BE2C (cell line): ENCODE measurements at regions not wholly inside any gene's neighbourhood (a gene's known extent, or its start where the extent isn't known, plus 50 kb on each side); places are given as distances from the start of the nearest gene placed in this dataset.

ENCODE experiments used
- DNase-seq: peaks from one replicate; pipeline ENCODE4 v3.0.0-alpha.2; 2020
- H3K27me3 ChIP-seq: fragments of 250-450 bp; sonication (Bioruptor Pico); 2 replicates; pipeline ENCODE4 v1.5.1; 2020; ENCODE audit warnings: mild to moderate bottlenecking
- H3K36me3 ChIP-seq: fragments of 250-450 bp; sonication (Bioruptor Pico); 2 replicates; pipeline ENCODE4 v1.5.1; 2020; ENCODE audit warnings: mild to moderate bottlenecking
- H3K4me1 ChIP-seq: fragments of 250-450 bp; sonication (Bioruptor Pico); 2 replicates; pipeline ENCODE4 v1.5.1; 2020
- H3K4me3 ChIP-seq: 2 replicates; pipeline ENCODE4 v1.5.1; 2011; ENCODE audit warnings: low read depth, low read length
- H3K9me3 ChIP-seq: fragments of 250-450 bp; sonication (Bioruptor Pico); 2 replicates; pipeline ENCODE4 v1.5.1; 2020
- TF ChIP-seq, protein P1 (sequence below): IDR thresholded peaks from 2 replicates; pipeline ENCODE4 v1.5.1; 2012; ENCODE audit warnings: mild to moderate bottlenecking, low read depth, low read length

- Histone ChIP-seq H3K4me1 (no peaks in the 10 kb centered on the region), H3K27me3 (no peaks in the 10 kb centered on the region), H3K9me3 (no peaks in the 10 kb centered on the region), H3K4me3 (no peak overlapping the region), H3K36me3 (no peaks in the 10 kb centered on the region)
- DNase-seq = no peak
- TF ChIP-seq, protein P1, sequence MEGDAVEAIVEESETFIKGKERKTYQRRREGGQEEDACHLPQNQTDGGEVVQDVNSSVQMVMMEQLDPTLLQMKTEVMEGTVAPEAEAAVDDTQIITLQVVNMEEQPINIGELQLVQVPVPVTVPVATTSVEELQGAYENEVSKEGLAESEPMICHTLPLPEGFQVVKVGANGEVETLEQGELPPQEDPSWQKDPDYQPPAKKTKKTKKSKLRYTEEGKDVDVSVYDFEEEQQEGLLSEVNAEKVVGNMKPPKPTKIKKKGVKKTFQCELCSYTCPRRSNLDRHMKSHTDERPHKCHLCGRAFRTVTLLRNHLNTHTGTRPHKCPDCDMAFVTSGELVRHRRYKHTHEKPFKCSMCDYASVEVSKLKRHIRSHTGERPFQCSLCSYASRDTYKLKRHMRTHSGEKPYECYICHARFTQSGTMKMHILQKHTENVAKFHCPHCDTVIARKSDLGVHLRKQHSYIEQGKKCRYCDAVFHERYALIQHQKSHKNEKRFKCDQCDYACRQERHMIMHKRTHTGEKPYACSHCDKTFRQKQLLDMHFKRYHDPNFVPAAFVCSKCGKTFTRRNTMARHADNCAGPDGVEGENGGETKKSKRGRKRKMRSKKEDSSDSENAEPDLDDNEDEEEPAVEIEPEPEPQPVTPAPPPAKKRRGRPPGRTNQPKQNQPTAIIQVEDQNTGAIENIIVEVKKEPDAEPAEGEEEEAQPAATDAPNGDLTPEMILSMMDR = no peak
Observed at GRCh38 chr1:79117376-79117775, 110.8 kb upstream of the ADGRL4 start.

- TF ChIP-seq, protein P1 = no peak
- Histone ChIP-seq H3K36me3 (no peaks in the 10 kb centered on the region), H3K27me3 (no peaks in the 10 kb centered on the region), H3K4me3 (no peak overlapping the region), H3K9me3 (no peaks in the 10 kb centered on the region), H3K4me1 (no peaks in the 10 kb centered on the region)
- DNase-seq = no peak
Observed at GRCh38 chr1:79113836-79114235, 107.3 kb upstream of the ADGRL4 start.

DNA sequence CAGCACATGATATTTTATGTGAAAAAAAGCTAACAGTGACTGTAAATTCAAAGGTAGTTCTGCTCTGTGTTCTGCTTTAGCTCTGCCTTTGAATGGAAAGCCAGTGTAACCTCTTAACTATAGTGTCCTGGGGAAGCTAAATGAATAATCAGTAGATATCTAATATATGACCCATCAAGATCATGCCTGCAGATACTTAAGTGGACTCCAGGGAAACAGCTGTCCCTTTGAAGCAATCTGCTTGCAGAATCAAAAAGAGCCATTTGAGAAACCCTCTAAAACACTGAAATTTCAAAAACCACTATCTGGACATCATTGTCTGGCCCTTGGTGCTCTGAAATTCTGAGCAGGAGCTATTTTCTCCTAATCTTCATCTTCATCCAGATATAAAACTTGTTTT is 104.2 kb upstream of the ADGRL4 start:
- TF ChIP-seq, protein P1 = no peak
- no peak for DNase-seq
- Histone ChIP-seq H3K9me3 (no peaks in the 10 kb centered on the region), H3K4me3 (no peak overlapping the region), H3K4me1 (no peaks in the 10 kb centered on the region), H3K36me3 (no peaks in the 10 kb centered on the region), H3K27me3 (no peaks in the 10 kb centered on the region)

DNA sequence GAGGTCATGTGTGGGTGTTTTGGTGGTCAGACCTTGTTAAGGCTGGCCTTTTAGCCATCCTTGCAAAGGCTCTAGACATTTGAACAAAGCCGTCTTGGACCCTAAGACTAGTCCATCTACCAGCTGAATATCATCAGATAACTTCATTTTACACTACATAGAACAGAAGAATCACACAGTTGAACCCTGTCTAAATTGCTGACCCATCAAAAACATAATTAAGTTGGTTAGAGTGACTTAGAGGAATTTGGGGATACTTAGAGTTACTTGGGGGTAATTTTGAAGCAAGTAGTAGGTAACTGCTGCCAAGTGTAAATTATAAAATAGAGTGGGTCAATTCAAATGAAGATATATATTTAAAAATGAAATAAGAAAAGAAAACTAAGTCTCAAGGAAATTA is 102.9 kb upstream of the ADGRL4 start:
- Histone ChIP-seq H3K9me3 (no peaks in the 10 kb centered on the region), H3K4me3 (no peak overlapping the region), H3K36me3 (no peaks in the 10 kb centered on the region), H3K27me3 (no peaks in the 10 kb centered on the region), H3K4me1 (no peaks in the 10 kb centered on the region)
- TF ChIP-seq, protein P1 = no peak
- no peak for DNase-seq

- H3K36me3 ChIP-seq = no peaks in the 10 kb centered on the region
- DNase-seq = no peak
- H3K4me1 ChIP-seq = no peaks in the 10 kb centered on the region
- no peak overlapping the region for H3K4me3 ChIP-seq
- TF ChIP-seq, protein P1 = no peak
- H3K27me3 ChIP-seq = no peaks in the 10 kb centered on the region
- no peaks in the 10 kb centered on the region for H3K9me3 ChIP-seq
Observed at GRCh38 chr1:79105500-79105899, 99.0 kb upstream of the ADGRL4 start.

DNA sequence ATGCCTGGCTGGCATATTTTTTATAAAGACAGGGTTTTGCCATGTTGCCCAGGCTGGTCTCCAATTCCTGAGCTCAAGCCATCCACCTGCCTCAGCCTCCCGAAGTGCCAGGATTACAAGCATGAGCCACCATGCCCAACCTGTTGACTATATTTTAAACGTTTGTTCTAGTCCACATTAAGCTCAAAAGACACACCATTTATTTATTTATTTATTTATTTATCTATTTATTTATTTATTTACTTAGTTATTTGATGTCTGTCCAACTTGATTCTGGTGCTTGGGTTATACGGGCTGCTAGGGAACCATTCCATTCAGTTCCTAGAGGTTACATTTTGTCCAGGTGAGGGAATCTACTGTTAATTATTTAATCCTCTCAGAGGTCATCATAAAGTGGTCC is 98.1 kb upstream of the ADGRL4 start:
- no peaks in the 10 kb centered on the region for H3K9me3 ChIP-seq
- no peaks in the 10 kb centered on the region for H3K27me3 ChIP-seq
- H3K4me3 ChIP-seq = no peak overlapping the region
- DNase-seq = no peak
- H3K4me1 ChIP-seq = no peaks in the 10 kb centered on the region
- no peaks in the 10 kb centered on the region for H3K36me3 ChIP-seq
- TF ChIP-seq, protein P1 = no peak
